ENCODE measurements at regions not wholly inside any gene's neighbourhood (a gene's known extent, or its start where the extent isn't known, plus 50 kb on each side); places are given as distances from the start of the nearest gene placed in this dataset.
"Not testable (repeated sequence)": the region's sequence is repeated elsewhere in the genome, so short reads cannot be mapped to it uniquely, and the experiment has no call there.

DNA sequence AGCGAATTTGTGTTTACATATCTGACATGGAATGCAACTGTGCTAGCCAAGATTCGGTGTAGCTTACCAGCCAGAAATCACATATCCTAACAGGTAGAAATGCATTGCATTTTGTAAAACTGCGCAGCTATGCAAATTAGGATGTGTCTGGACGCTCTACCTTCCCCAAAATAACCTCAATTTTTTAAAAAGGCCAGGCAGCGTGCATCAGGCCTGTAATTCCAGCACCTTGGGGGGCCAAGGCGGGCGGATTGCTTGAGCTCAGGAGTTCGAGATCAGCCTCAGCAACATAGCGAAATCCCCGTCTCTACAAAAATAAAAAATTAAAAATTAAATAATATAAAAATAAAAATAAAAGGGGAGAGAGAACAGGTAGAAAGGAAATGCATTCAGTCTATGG lies 305.0 kb downstream of the TYW1 start:
- DNase-seq (ENCODE audit: extremely low read depth, low read depth): no peak

GRCh38 chr7:67302113-67303039 lies 305.7 kb downstream of the TYW1 start:
- DNase-seq (ENCODE audit: extremely low read depth, low read depth): peak; percentile 100

DNA sequence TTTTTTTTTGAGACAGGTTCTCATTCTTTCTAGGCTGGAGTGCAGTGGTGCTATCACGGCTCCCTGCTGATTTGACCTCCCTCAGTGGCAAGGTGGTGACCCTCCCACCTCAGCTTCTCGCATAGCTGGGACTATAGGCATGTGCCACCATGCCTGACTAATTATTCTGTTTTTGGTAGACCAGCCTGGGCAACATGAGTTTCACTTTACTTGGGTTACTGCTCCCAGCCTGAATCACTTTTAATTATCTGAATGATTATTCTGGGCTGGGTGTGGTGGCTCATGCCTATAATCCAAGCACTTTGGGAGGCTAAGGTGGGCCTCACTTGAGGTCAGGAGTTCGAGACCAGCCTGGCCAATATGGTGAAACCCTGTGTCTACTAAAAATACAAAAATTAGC lies 308.2 kb downstream of the TYW1 start:
- not testable (repeated sequence) for DNase-seq (ENCODE audit: extremely low read depth, low read depth)

GRCh38 chr7:67306331-67306730 lies 309.7 kb downstream of the TYW1 start:
- DNase-seq (ENCODE audit: extremely low read depth, low read depth): no peak

DNA sequence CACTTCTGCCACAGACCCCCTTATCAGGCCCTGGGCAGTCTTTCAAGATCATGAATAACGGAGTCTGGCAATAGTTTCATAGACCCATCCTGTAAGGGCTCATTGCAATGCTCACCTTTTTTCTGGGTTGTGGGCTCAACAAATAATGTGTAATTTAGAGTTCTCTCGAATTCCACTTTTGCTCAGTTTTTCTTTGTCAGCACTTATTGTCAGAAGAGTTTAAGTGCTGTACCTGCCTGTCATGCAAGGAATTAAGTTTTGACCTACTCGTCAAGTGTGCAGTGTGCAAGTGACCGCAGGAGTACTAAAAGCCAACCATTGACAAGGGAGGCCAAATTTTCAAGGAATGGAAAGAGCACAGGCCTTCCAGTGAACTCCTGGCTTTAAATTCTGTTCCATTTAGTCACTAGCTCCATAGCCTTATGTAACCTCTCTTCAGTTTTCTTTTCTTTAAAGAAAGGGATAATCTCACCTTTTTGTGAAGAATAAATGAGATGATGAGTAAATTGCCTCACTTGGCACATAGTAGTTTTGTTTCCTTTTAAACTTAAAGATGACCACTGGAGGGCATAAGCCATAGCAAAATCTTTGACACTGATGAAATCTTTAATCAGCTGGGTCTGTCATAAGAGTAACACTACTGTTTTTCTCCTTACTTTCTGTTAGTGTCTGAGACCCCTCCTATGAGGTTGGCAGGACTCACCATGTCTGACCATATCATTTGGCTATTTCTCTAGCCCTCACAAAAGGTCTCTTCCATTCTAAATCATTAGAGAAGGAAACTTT lies 313.3 kb downstream of the TYW1 start:
- no peak for DNase-seq (ENCODE audit: extremely low read depth, low read depth)

GRCh38 chr7:67311901-67312300 lies 315.3 kb downstream of the TYW1 start:
- DNase-seq (ENCODE audit: extremely low read depth, low read depth): no peak

- DNase-seq (ENCODE audit: extremely low read depth, low read depth): no peak
Observed at GRCh38 chr7:67313213-67313612, 316.6 kb downstream of the TYW1 start.

DNA sequence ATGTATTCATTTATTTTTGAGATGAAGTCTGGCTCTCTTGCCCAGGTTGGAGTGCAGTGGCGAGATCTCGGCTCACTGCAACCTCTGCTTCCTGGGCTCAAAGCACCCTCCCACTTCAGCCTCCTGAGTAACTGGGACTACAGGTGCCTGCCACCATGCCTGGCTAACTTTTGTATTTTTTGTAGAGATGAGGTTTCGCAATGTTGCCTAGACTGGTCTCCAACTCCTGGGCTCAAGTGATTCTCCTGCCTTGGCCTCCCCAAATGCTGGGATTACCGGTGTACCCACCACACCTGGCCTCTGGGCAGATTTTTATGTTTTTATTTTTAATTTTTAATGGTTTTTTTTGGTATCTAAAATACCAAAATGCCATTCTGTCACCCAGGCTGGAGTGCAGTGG lies 320.3 kb downstream of the TYW1 start:
- DNase-seq (ENCODE audit: extremely low read depth, low read depth): not testable (repeated sequence)

- not testable (repeated sequence) for DNase-seq (ENCODE audit: extremely low read depth, low read depth)
Observed at GRCh38 chr7:67328257-67328656, 331.6 kb downstream of the TYW1 start.

DNA sequence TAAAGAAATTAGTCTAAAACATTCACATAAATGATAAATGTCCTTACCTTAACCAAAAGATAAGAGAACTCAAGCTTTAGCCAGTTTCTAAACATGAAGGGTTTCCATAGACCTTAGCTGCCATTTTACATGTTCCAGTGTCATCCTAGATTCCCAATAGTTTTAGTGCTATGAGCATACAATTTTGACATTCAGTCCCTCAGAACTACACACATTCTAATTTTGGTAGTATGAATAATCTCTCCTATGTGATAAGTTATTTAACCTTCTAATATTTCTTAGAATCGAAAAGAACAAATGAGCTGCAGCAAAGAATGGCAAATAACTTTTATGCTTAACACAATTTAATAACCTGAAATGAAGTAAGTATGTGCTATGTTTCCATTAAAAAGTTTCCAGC lies 338.5 kb downstream of the TYW1 start:
- DNase-seq (ENCODE audit: extremely low read depth, low read depth): not testable (repeated sequence)

GRCh38 chr7:67335663-67336062 lies 339.0 kb downstream of the TYW1 start:
- not testable (repeated sequence) for DNase-seq (ENCODE audit: extremely low read depth, low read depth)

DNA sequence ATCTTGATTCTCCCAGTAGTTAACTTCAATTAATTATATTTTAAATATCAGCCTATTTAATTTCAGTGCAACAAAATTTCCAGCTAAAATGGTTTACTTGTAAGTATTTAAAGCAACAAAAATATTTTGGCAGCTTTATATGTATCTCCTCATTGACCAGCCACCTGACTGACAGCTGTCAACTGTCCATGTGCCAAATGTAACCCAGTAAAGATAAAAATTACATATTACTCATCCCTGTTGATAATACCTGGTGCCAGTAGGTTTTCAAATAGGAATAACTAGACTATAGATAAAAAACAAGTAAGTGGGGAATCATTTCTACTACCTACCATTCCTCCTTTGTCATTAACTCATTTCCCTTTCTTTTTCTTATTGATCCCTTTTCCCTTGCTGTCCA lies 341.9 kb downstream of the TYW1 start:
- DNase-seq (ENCODE audit: extremely low read depth, low read depth): not testable (repeated sequence)

DNA sequence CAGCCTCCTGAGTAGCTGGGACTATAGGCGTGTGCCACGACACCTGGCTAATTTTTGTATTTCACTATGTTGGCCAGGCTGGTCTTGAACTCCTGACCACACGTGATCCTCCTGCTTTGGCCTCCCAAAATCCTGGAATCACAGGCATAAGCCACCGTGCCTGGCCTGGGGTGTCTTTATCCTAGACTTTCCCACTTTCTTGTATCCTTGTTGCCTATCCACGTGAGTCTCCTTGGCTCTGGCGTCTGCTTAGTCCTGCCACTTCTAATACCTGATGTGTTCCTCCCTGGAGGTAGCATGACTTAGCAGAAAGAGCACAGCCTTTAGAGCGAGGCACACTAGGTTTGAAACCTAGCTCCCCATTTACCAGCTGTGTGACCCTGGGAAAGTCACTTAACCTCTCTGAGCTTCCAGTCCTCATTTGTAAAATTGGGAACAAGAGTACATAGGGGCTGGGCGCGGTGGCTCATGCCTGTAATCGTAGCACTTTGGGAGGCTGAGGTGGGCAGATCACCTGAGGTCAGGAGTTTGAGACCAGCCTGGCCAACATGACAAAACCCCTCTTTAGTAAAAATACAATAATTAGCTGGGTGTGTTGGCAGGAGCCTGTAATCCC lies 344.6 kb downstream of the TYW1 start:
- no peak for DNase-seq (ENCODE audit: extremely low read depth, low read depth)

- DNase-seq (ENCODE audit: extremely low read depth, low read depth): no peak
Observed at GRCh38 chr7:67343114-67343513, 346.5 kb downstream of the TYW1 start.

GRCh38 chr7:67343572-67343971 lies 346.9 kb downstream of the TYW1 start:
- DNase-seq (ENCODE audit: extremely low read depth, low read depth): no peak

DNA sequence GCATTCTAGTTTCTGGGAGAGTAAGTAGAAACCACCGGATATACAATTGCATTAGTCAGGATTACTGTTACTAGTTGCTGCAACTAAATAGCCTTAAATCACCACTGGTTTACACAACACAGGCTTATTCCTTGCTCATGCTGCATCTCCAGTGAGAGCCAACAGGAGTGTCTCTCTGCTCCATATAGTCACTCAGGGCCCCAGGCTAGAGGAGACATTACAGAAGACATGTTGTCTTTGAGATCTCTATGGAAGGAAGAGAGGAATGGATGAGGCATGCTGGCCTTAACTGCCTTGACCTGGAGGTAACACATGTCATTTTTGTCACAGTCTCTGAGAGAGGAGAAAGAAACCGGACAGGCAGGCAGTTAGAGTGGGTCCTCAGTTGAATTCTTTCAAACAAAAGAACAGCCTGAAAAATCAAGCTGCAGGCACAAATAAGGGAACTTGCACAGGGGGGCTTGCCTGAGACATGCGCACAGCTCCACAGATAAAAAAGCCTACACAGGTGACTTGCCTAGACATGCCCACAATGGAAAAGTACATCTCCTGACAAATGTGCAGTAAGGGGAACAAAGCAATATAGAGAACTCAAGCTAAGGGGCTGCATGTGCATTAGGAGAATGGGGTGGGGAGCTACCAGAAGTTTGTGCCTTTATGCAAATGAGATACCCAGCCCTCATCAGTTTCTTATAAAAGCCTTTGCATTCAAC lies 348.0 kb downstream of the TYW1 start:
- DNase-seq (ENCODE audit: extremely low read depth, low read depth): no peak

DNA sequence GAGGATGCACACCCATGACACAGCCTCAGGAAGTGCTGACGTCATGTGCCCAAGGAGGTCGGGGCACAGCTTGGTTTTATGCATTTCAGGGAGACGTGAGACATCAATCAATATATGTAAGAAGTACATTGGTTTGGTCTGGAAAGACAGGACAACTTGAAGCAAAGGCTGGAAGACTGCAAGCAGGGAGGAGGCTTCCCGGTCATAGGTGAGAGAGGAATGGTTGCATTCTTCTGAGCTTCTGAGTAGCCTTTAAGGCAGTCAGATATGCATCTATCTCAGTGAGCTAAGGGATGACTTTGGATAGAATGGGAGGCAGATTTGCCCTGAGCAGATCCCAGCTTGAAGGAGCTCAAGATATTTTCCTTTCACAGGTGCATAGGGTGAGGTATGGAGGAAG lies 349.5 kb downstream of the TYW1 start:
- DNase-seq (ENCODE audit: extremely low read depth, low read depth): no peak

DNA sequence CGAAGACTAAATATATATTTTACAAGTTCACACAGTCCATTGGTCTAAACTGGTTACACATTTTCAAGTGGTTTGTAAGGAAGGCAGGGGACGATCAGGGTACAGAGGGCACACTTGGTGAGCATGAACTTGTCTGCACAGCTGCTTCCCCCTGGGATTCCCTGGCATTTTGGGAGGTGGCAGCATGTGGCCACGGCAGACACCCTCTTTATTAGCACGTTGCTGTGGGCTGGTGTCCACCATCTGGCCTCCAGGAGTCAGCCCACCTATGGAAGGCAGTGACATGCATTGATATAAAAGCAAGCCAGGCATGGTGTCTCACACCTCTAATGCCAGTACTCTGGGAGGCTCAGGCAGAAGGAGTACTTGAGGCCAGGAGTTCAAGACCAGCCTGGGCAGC lies 350.2 kb downstream of the TYW1 start:
- DNase-seq (ENCODE audit: extremely low read depth, low read depth): no peak

DNA sequence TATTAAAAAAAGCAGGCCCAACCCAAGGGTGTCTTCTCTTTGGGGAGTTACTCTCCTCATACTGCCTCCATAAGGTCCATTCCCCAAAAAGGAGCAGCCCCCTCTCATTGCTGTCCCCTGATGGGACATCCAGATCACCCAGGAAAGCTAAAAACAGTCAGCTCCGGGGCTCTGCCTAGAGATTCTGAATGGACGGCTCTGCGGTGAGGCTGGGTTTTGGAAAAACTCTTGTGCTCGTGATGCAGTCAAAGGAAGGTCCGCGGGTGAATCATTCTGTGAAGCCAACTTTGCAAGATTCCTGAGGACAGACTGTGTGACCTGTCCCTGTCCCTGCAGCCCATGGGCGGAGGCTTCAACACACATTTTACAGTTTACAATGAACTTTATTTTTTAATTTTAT lies 351.5 kb downstream of the TYW1 start:
- no peak for DNase-seq (ENCODE audit: extremely low read depth, low read depth)

DNA sequence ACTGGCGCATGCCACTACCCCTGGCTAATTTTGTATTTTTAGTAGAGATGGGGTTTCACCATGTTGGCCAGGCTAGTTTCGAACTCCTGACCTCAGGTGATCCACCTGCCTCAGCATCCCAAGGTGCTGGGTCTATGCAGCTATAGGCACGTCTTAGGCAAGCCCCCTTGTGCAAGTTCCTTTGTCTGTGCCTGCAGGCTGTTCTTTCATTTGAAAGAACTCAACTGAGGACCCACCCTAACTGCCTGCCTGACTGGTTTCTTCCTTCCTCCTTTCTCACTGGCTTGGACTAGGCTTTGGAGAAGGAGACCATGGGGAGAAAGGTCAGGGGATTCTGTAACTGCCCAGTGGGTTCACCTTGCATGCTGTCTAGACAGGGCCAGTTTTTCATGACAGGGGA lies 361.0 kb downstream of the TYW1 start:
- DNase-seq (ENCODE audit: extremely low read depth, low read depth): not testable (repeated sequence)

- not testable (repeated sequence) for DNase-seq (ENCODE audit: extremely low read depth, low read depth)
Observed at GRCh38 chr7:67358316-67358715, 361.7 kb downstream of the TYW1 start.

Data from NCI-H460 (cell line).